CD8-positive, alpha-beta memory T cell (primary cell): ENCODE measurements at regions not wholly inside any gene's neighbourhood (a gene's known extent, or its start where the extent isn't known, plus 50 kb on each side); places are given as distances from the start of the nearest gene placed in this dataset.

Experiments used
- CTCF ChIA-PET: fragments of 350-600 bp; sonication (Branson Sonifier 250); formaldehyde crosslinking; loops from one replicate; lab custom pipeline; 2021; ENCODE audit warnings: antibody characterized with exemption; lab: Charles Lee
- POLR2A ChIA-PET: fragments of 350-600 bp; sonication (Branson Sonifier 250); formaldehyde crosslinking; loops from one replicate; lab custom pipeline; 2021; ENCODE audit warnings: antibody characterized with exemption; lab: Charles Lee
- DNase-seq, 5 donors: peaks; one replicate each; pipeline versions ENCODE4 v3.0.0 to v3.0.0-alpha.2; 2020 to 2022; ENCODE audit warnings: mixed read lengths in 1 of 5
- H3K27ac ChIP-seq: one replicate; pipeline ENCODE4 v1.7.0; 2013; ENCODE audit warnings: low read depth, mild to moderate bottlenecking, low read length, moderate library complexity
- H3K27me3 ChIP-seq: 2 replicates; pipeline ENCODE4 v1.7.0; 2013; ENCODE audit warnings: low read length, mild to moderate bottlenecking; ENCODE audit not compliant: insufficient read depth, poor library complexity, severe bottlenecking
- H3K36me3 ChIP-seq: 2 replicates; pipeline ENCODE4 v1.7.0; 2013; ENCODE audit warnings: mild to moderate bottlenecking, low read length, moderate library complexity; ENCODE audit not compliant: insufficient read depth
- H3K4me1 ChIP-seq: 2 replicates; pipeline ENCODE4 v1.7.0; 2013; ENCODE audit warnings: mild to moderate bottlenecking, low read length, moderate library complexity; ENCODE audit not compliant: insufficient read depth
- H3K4me3 ChIP-seq: 2 replicates; pipeline ENCODE4 v1.7.0; 2013; ENCODE audit warnings: mild to moderate bottlenecking, low read length
- H3K9me3 ChIP-seq: 2 replicates; pipeline ENCODE4 v1.7.0; 2013; ENCODE audit warnings: mild to moderate bottlenecking, low read length
- H3K27ac Mint-ChIP-seq, 8 donors: one replicate each; pipeline ENCODE4 v1.8.0; 2020 to 2021; ENCODE audit warnings: mixed read lengths in 8 of 8, mild to moderate bottlenecking in 6 of 8, inconsistent platforms in 3 of 8, moderate library complexity in 3 of 8
- H3K27me3 Mint-ChIP-seq, 2 donors: one replicate each; pipeline ENCODE4 v1.8.0; 2020 to 2021; ENCODE audit warnings: mixed read lengths in 2 of 2, mild to moderate bottlenecking in 1 of 2, moderate library complexity in 1 of 2
- H3K36me3 Mint-ChIP-seq, 3 donors: one replicate each; pipeline ENCODE4 v1.8.0; 2020 to 2021; ENCODE audit warnings: mixed read lengths in 3 of 3, inconsistent platforms in 1 of 3, mild to moderate bottlenecking in 1 of 3
- H3K4me1 Mint-ChIP-seq, 3 donors: one replicate each; pipeline ENCODE4 v1.8.0; 2020 to 2021; ENCODE audit warnings: mixed read lengths in 3 of 3, inconsistent platforms in 1 of 3, mild to moderate bottlenecking in 1 of 3
- H3K4me3 Mint-ChIP-seq, 7 donors: one replicate each; pipeline ENCODE4 v1.8.0; 2020 to 2021; ENCODE audit warnings: mixed read lengths in 7 of 7, mild to moderate bottlenecking in 6 of 7, moderate library complexity in 4 of 7, inconsistent platforms in 2 of 7
- H3K9me3 Mint-ChIP-seq, 5 donors: one replicate each; pipeline ENCODE4 v1.8.0; 2020 to 2022; ENCODE audit warnings: mixed read lengths in 5 of 5, mild to moderate bottlenecking in 3 of 5, moderate library complexity in 2 of 5, inconsistent platforms in 1 of 5

DNA sequence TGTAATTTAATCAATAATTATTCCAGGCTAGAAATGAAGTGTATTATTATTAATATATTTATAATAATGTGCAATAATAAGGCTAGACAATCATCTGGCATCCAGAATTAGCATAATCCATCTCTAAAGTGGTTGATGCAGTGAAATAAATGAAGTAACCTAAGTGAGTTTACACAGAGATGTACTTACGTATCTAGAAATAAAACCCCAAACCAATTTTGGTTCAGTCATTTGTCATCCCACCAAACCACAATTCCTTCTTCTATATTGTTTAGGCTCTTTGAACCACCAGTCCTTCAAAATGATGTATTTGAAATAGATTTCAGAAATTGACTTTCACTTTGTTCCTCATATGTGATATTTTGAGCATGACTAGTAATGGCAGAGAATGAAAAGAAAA lies 247.6 kb upstream of the MIR17HG start:
- no peaks in the 10 kb centered on the region for H3K27me3 ChIP-seq
- H3K27ac Mint-ChIP-seq: no peak overlapping the region
- H3K9me3 Mint-ChIP-seq: peaks cover 0 to 3% (median 0%) of the 10 kb centered on the region in 5 donors
- ChIA-PET POLR2A (no interaction called here), CTCF (no interaction called here)
- no peak overlapping the region for H3K27ac ChIP-seq
- H3K36me3 ChIP-seq: no peaks in the 10 kb centered on the region
- no peak for DNase-seq
- H3K27me3 Mint-ChIP-seq: no peaks in the 10 kb centered on the region
- H3K36me3 Mint-ChIP-seq: no peaks in the 10 kb centered on the region
- H3K4me1 ChIP-seq: no peaks in the 10 kb centered on the region
- no peak overlapping the region for H3K4me3 ChIP-seq
- H3K4me1 Mint-ChIP-seq: no peaks in the 10 kb centered on the region
- no peaks in the 10 kb centered on the region for H3K9me3 ChIP-seq
- H3K4me3 Mint-ChIP-seq: no peak overlapping the region

DNA sequence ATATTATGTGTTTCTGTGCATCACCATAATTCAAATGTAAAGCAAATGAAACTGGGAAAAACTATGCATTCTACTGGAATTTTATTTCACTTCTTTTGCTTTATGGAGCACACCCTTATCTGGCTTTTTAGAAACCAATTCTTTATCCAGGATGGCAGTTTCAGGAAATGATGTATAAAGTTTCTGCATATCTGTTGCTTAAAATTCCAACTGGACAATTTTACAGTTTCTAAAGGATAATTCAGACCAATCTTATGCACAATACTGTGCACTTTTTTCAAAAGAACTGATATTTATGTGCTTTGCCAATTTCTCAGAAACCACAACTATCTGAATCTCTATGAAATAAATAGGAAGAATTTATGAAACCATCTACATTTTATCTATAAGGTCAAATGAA lies 246.5 kb upstream of the MIR17HG start:
- no peak overlapping the region for H3K27ac Mint-ChIP-seq
- Histone ChIP-seq H3K4me3 (no peak overlapping the region), H3K4me1 (no peaks in the 10 kb centered on the region), H3K9me3 (no peaks in the 10 kb centered on the region), H3K36me3 (no peaks in the 10 kb centered on the region), H3K27ac (no peak overlapping the region), H3K27me3 (no peaks in the 10 kb centered on the region)
- no peak for DNase-seq
- H3K9me3 Mint-ChIP-seq: peaks cover 0 to 3% (median 0%) of the 10 kb centered on the region in 5 donors
- H3K4me3 Mint-ChIP-seq: no peak overlapping the region
- no peaks in the 10 kb centered on the region for H3K27me3 Mint-ChIP-seq
- H3K36me3 Mint-ChIP-seq: no peaks in the 10 kb centered on the region
- ChIA-PET POLR2A (no interaction called here), CTCF (no interaction called here)
- H3K4me1 Mint-ChIP-seq: no peaks in the 10 kb centered on the region

DNA sequence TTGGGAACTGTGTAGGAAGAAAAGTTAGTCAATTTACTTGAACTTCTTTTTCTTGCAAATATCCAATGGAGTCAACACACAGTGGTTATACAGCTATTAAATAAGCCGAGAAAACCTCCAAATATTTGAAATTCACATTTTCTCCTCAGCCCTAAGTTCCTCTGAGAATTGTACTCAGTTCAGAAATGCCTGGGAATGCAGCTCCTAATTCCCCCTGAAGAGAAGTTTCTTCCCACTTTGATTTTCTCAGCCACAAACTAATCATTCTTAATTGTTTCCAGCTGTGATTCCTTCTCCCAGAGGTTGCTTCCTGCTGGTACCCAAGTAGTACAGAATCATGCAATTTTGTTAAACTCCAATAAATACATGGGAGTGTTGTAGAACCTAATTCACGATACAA lies 246.1 kb upstream of the MIR17HG start:
- no peaks in the 10 kb centered on the region for H3K36me3 ChIP-seq
- no peak for DNase-seq
- H3K27ac ChIP-seq: no peak overlapping the region
- Mint-ChIP-seq H3K27ac (no peak overlapping the region), H3K36me3 (no peaks in the 10 kb centered on the region), H3K9me3 (peaks cover 0 to 3% (median 0%) of the 10 kb centered on the region in 5 donors), H3K4me1 (no peaks in the 10 kb centered on the region), H3K27me3 (no peaks in the 10 kb centered on the region), H3K4me3 (no peak overlapping the region)
- ChIA-PET CTCF (no interaction called here), POLR2A (no interaction called here)
- H3K4me3 ChIP-seq: no peak overlapping the region
- H3K4me1 ChIP-seq: no peaks in the 10 kb centered on the region
- no peaks in the 10 kb centered on the region for H3K27me3 ChIP-seq
- H3K9me3 ChIP-seq: no peaks in the 10 kb centered on the region

DNA sequence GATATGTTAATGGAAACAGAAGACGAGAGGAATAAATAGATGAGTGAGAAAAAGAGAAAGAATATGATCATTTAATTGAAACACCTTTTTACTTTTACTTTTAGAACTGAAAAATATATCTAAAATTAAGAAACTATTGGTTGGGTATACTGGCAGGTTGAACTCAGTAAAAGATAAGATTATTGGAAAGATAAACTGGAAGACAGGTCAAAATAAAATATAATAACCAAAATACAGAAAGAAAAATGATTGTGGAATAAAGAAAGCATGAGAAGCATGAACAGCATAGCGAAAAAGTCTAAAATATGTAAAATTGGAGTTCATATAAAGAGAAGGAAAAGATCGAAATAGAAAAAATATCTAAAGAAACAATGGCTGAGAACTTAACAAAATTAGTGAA lies 242.2 kb upstream of the MIR17HG start:
- Histone ChIP-seq H3K9me3 (no peaks in the 10 kb centered on the region), H3K27ac (no peak overlapping the region), H3K27me3 (no peaks in the 10 kb centered on the region), H3K4me3 (no peak overlapping the region), H3K4me1 (no peaks in the 10 kb centered on the region), H3K36me3 (no peaks in the 10 kb centered on the region)
- Mint-ChIP-seq H3K27ac (no peak overlapping the region), H3K36me3 (no peaks in the 10 kb centered on the region), H3K27me3 (no peaks in the 10 kb centered on the region), H3K9me3 (peaks cover 0 to 3% (median 0%) of the 10 kb centered on the region in 5 donors), H3K4me1 (no peaks in the 10 kb centered on the region), H3K4me3 (no peak overlapping the region)
- no peak for DNase-seq
- ChIA-PET POLR2A (no interaction called here), CTCF (no interaction called here)

DNA sequence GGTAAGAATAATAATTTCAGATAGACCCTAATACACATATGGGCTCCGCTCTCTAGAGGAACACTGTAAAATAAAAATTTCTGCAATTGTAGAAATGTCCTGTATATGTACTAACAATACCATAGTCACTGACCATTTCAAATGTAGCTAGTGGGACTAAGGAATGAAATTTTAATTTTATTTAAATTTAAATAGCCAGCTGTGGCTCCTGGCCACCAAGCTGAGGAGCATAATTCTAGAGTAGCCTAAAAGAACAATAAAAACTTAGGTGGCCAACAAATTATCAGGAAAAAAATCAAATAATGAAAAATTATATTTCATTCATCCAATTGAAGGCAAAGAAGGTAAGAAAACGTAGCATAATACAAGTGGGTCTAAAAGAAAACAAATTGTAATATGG lies 240.9 kb upstream of the MIR17HG start:
- no peak for DNase-seq
- Histone ChIP-seq H3K27ac (no peak overlapping the region), H3K27me3 (no peaks in the 10 kb centered on the region), H3K36me3 (no peaks in the 10 kb centered on the region), H3K9me3 (no peaks in the 10 kb centered on the region), H3K4me3 (no peak overlapping the region), H3K4me1 (no peaks in the 10 kb centered on the region)
- Mint-ChIP-seq H3K27me3 (no peaks in the 10 kb centered on the region), H3K9me3 (peaks cover 0 to 5% (median 0%) of the 10 kb centered on the region in 5 donors), H3K36me3 (no peaks in the 10 kb centered on the region), H3K27ac (no peak overlapping the region), H3K4me3 (no peak overlapping the region), H3K4me1 (no peaks in the 10 kb centered on the region)
- CTCF ChIA-PET: no interaction called here
- POLR2A ChIA-PET: no interaction called here

DNA sequence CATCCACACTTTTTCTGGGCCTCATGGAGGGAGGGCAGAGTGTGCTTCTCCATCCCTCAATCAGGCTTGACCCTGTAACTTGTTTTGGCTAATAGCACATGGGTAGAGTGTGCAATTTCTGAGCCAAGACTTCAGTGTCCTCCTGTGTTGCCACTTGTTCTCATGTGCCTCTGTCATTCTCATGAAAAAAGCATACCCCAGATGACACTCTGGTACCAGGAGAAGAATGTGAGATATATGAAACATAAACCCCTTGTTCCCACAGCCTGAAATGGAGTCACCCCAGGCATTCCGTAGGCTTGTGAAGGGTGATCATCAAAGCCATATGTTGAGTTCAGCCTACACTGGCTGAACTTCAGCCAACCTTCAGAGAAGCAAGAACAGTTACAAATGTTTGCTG lies 239.2 kb upstream of the MIR17HG start:
- DNase-seq: no peak
- Mint-ChIP-seq H3K27ac (no peak overlapping the region), H3K36me3 (no peaks in the 10 kb centered on the region), H3K27me3 (no peaks in the 10 kb centered on the region), H3K4me3 (no peak overlapping the region), H3K9me3 (peaks cover 0 to 5% (median 0%) of the 10 kb centered on the region in 5 donors), H3K4me1 (no peaks in the 10 kb centered on the region)
- no peak overlapping the region for H3K4me3 ChIP-seq
- no peaks in the 10 kb centered on the region for H3K36me3 ChIP-seq
- no peaks in the 10 kb centered on the region for H3K4me1 ChIP-seq
- ChIA-PET CTCF (no interaction called here), POLR2A (no interaction called here)
- no peak overlapping the region for H3K27ac ChIP-seq
- H3K9me3 ChIP-seq: no peaks in the 10 kb centered on the region
- H3K27me3 ChIP-seq: no peaks in the 10 kb centered on the region

DNA sequence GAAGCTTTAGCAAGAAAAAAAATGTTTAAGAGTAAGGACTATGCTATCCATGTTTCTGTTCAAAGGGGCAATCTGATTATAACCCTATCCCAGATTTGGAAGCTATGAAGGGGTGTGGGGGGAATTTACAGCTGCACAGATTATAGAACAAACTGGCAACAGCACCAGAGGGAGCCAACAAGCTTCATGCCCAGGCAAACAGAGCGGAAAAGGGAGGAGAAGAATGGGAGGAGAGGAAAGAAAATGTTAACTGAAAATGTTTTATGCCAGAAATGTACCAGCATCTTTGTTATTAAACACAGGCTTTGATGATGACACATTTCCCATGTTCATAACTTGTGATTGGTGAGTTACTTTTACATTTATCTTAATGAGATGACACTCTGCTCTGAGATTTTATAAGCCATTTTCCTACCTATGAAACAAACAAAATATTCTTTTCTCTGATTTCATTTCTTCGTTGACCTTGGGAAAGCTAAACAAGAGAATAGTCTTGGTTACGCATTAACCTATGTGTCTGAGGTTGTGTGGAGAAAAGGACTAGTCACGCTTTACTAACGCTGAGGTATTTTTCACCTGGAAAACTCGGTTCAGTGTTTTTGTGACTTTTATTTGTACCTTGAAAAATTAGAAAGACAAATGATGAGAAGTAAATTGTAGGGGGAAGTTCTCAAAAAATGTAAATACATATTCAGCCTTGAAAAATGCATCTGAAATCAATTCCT lies 235.8 kb upstream of the MIR17HG start:
- Mint-ChIP-seq H3K36me3 (no peaks in the 10 kb centered on the region), H3K27ac (no peak overlapping the region), H3K9me3 (peaks cover 0 to 2% (median 0%) of the 10 kb centered on the region in 5 donors), H3K4me1 (no peaks in the 10 kb centered on the region), H3K4me3 (no peak overlapping the region), H3K27me3 (no peaks in the 10 kb centered on the region)
- ChIA-PET CTCF (no interaction called here), POLR2A (no interaction called here)
- Histone ChIP-seq H3K9me3 (no peaks in the 10 kb centered on the region), H3K4me1 (no peaks in the 10 kb centered on the region), H3K4me3 (no peak overlapping the region), H3K27ac (no peak overlapping the region), H3K36me3 (no peaks in the 10 kb centered on the region), H3K27me3 (no peaks in the 10 kb centered on the region)
- no peak for DNase-seq

DNA sequence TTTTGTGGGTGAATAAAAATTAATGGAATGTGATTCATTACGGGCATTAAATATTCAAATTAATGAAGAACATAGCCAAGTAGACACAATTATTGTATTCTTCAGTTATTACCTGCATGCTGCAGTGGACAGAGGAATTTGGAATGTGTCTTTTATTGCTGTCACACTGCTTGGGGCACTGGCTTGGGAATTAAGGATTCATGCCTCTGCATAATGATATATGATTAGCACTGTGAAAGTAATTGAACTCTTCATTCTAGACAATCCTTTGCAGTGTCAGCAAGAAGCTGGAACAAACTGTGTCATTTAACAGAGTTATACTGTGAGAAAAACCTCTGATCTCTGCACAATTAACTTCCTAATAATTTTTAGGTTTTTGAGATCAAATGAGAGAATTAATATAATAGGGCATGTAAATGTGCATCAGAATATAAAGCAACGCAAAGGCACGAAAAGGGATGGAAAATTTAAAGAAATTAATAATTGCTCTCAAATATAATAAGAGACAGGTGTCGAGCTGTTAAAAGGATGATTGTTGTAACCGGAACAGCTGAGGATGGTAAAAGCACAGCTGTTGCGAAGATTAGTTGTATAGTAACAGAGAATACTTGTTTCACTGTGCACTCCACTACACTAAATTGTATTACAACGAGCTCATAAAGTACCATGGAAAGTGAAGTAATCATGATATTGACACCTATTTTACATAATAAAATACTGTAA lies 235.1 kb upstream of the MIR17HG start:
- Mint-ChIP-seq H3K27me3 (no peaks in the 10 kb centered on the region), H3K9me3 (peaks cover 0 to 2% (median 0%) of the 10 kb centered on the region in 5 donors), H3K4me1 (no peaks in the 10 kb centered on the region), H3K27ac (no peak overlapping the region), H3K4me3 (no peak overlapping the region), H3K36me3 (no peaks in the 10 kb centered on the region)
- Histone ChIP-seq H3K27me3 (no peaks in the 10 kb centered on the region), H3K9me3 (no peaks in the 10 kb centered on the region), H3K4me3 (no peak overlapping the region), H3K4me1 (no peaks in the 10 kb centered on the region), H3K36me3 (no peaks in the 10 kb centered on the region), H3K27ac (no peak overlapping the region)
- ChIA-PET POLR2A (no interaction called here), CTCF (no interaction called here)
- DNase-seq: no peak
